ENCODE measurements at regions not wholly inside any gene's neighbourhood (a gene's known extent, or its start where the extent isn't known, plus 50 kb on each side); places are given as distances from the start of the nearest gene placed in this dataset.

- no peak for DNase-seq (ENCODE audit: low read depth)
- TF ChIP-seq CTCF (IDR thresholded peaks at IDR 0.05; ENCODE audit: control insufficient read depth, extremely low read depth, insufficient read depth) = no peak
- H3K4me3 ChIP-seq (ENCODE audit: low read depth, low read length) = no peak overlapping the region
These were observed 141.7 kb downstream of the CMPK2 start for GRCh38 chr2:6723865-6724604.

GRCh38 chr2:6724605-6725140 lies 141.0 kb downstream of the CMPK2 start:
- TF ChIP-seq CTCF (IDR thresholded peaks at IDR 0.05; ENCODE audit: control insufficient read depth, extremely low read depth, insufficient read depth) = no peak
- DNase-seq (ENCODE audit: low read depth) = no peak

GRCh38 chr2:6728156-6728555 lies 137.6 kb downstream of the CMPK2 start:
- DNase-seq (ENCODE audit: low read depth) = no peak
- no peak for TF ChIP-seq CTCF (IDR thresholded peaks at IDR 0.05; ENCODE audit: control insufficient read depth, extremely low read depth, insufficient read depth)
- H3K4me3 ChIP-seq (ENCODE audit: low read depth, low read length) = no peak overlapping the region

More at GRCh38 chr2:6724605-6725140, 141.0 kb downstream of the CMPK2 start:
- no peak overlapping the region for H3K4me3 ChIP-seq (ENCODE audit: low read depth, low read length)

DNA sequence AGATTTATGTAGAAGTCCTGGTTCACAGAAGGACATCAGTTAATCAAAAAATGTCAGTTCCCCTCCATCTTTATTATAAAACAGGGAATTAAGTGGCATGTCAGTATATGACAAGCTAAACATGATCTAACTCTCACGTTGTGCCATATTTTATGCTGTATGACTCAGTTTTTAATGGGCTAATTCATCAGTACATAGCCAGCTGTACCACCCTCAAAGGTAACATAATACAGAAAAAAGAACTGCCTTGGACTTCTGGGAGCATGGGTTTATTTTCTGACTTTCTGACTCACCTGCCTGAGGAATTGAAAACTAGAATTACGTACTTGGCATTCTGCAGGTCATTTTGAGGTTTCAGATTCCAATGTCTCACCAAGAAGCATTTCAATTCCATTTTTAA lies 135.7 kb downstream of the CMPK2 start:
- no peak overlapping the region for H3K4me3 ChIP-seq (ENCODE audit: low read depth, low read length)
- no peak for TF ChIP-seq CTCF (IDR thresholded peaks at IDR 0.05; ENCODE audit: control insufficient read depth, extremely low read depth, insufficient read depth)
- no peak for DNase-seq (ENCODE audit: low read depth)

DNA sequence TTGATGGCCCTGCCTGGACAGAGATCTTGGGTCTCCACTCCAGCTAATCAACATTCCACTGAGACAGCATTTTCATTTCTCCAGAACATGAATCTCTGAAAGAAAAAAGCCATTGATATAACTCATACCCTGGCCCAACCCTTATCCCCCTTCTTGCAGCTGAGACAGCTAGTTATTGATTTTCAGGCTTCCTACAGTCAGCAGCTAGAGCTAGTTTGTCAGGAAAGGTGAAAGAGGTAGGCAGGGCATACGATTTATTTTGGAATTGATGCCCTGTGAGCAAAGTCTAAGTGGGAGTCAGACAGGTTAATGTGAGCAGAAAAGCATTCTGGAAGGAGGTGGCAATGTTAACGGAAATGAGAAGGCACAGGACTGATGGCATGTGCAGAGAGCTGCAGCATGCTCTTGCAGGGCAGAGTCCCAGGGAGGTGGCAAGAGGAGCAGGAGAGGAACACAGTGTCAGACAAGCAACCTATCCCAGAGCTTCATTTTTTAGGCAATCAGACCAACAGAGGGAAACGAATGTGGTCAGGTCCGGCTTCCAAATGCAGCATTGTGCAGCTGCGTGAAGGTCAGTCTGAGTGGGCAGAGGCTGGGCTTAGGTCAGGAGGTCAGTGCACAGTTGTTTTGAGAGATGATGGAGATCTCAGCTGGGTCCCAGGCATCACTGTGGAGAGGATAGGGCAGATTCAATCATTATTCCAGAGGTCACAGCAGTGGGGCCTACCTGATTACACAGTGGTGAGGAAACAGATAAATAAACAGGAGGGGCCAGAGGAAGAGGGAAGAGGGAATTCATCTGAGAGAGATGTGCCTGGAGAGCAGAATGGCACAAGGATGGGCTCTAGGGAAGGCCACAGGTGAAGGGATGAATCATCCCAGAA lies 134.8 kb downstream of the CMPK2 start:
- TF ChIP-seq CTCF (IDR thresholded peaks at IDR 0.05; ENCODE audit: control insufficient read depth, extremely low read depth, insufficient read depth) = no peak
- no peak overlapping the region for H3K4me3 ChIP-seq (ENCODE audit: low read depth, low read length)
- no peak for DNase-seq (ENCODE audit: low read depth)

DNA sequence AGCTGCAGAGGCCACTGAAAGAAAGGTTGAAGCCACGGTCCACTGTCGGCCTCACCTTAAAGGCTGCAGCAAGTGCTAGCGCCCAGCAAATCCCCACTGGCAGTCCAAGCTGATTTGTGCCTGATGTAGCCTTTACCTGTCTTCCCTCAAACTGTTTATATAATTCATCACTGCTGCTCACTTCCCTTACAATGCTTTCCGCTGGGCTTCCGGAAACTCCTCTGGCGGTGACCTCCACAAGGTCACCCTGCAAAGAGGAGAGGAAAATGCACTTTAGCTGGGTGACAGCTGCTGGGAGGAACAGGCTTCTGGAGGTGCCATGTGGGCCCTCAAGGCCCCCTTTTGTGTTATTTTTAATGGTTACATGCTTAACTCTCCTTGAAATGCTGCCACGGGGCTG lies 126.2 kb downstream of the CMPK2 start:
- no peak for TF ChIP-seq CTCF (IDR thresholded peaks at IDR 0.05; ENCODE audit: control insufficient read depth, extremely low read depth, insufficient read depth)
- no peak overlapping the region for H3K4me3 ChIP-seq (ENCODE audit: low read depth, low read length)
- no peak for DNase-seq (ENCODE audit: low read depth)
